ENCODE measurements at regions not wholly inside any gene's neighbourhood (a gene's known extent, or its start where the extent isn't known, plus 50 kb on each side); places are given as distances from the start of the nearest gene placed in this dataset.

- H3K27me3 Mint-ChIP-seq, result no peaks in the 10 kb centered on the region
- H3K4me3 Mint-ChIP-seq, result no peak overlapping the region
- H3K4me1 Mint-ChIP-seq, result no peaks in the 10 kb centered on the region
- no peaks in the 10 kb centered on the region for H3K36me3 Mint-ChIP-seq
- no peak overlapping the region for H3K27ac Mint-ChIP-seq
- no peak for DNase-seq
- H3K9me3 Mint-ChIP-seq, result no peaks in the 10 kb centered on the region
Measured at GRCh38 chrX:43586830-43587229, 69.3 kb upstream of the MAOA start.

GRCh38 chrX:43589735-43590134, 66.4 kb upstream of the MAOA start:
- H3K4me1 Mint-ChIP-seq, result no peaks in the 10 kb centered on the region

DNA sequence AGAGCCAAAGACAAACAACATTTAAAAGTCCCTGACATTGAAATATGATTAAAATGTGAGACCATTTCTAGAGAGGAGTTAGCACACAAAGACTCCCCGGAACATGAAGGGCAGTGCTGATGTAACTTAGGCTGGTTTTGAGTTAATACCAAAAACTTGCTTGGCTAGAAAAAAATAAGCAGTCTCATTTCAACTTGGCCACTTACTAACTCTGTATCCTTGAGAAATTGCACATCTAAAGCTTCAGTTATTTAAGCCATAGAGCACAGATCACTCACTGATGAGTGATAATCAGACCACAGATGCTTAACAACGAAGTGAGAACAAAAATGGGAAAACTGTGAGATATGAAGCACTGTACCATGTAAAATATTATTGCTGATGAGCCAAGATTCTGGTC, 65.9 kb upstream of the MAOA start:
- Mint-ChIP-seq H3K9me3 (no peaks in the 10 kb centered on the region), H3K4me3 (no peak overlapping the region), H3K36me3 (no peaks in the 10 kb centered on the region), H3K27me3 (no peaks in the 10 kb centered on the region), H3K27ac (no peak overlapping the region), H3K4me1 (no peaks in the 10 kb centered on the region)
- DNase-seq, result no peak

More at GRCh38 chrX:43589735-43590134, 66.4 kb upstream of the MAOA start:
- no peaks in the 10 kb centered on the region for H3K27me3 Mint-ChIP-seq
- DNase-seq, result no peak
- H3K9me3 Mint-ChIP-seq, result no peaks in the 10 kb centered on the region
- H3K4me3 Mint-ChIP-seq, result no peak overlapping the region
- no peak overlapping the region for H3K27ac Mint-ChIP-seq
- H3K36me3 Mint-ChIP-seq, result no peaks in the 10 kb centered on the region

GRCh38 chrX:43592597-43592996, 63.5 kb upstream of the MAOA start:
- H3K27ac Mint-ChIP-seq, result no peak overlapping the region
- H3K9me3 Mint-ChIP-seq, result no peaks in the 10 kb centered on the region
- H3K27me3 Mint-ChIP-seq, result no peaks in the 10 kb centered on the region
- no peak overlapping the region for H3K4me3 Mint-ChIP-seq
- H3K36me3 Mint-ChIP-seq, result no peaks in the 10 kb centered on the region
- peaks cover 4% of the 10 kb centered on the region for H3K4me1 Mint-ChIP-seq
- DNase-seq, result no peak

DNA sequence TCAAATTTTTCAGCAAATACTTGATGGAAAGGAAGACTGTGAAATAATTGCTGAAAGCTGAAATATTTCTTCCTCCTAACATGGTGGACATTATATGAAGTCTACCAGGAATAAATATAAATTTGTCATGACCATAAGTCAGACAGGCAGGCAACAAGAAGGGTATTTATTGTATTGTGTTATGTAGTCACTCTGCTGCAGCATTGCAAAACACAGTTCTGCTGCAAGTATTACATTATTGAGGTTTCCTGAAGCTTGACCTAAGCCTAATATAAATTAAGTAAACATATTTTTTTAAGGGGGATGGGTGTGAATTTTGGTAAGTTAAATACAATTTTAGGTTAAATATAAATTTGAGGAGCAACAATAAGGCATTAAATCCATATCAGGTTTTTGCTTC, 60.2 kb upstream of the MAOA start:
- Mint-ChIP-seq H3K27me3 (no peaks in the 10 kb centered on the region), H3K36me3 (no peaks in the 10 kb centered on the region), H3K9me3 (no peaks in the 10 kb centered on the region), H3K27ac (no peak overlapping the region), H3K4me3 (no peak overlapping the region), H3K4me1 (peaks cover 4% of the 10 kb centered on the region)
- DNase-seq, result no peak

DNA sequence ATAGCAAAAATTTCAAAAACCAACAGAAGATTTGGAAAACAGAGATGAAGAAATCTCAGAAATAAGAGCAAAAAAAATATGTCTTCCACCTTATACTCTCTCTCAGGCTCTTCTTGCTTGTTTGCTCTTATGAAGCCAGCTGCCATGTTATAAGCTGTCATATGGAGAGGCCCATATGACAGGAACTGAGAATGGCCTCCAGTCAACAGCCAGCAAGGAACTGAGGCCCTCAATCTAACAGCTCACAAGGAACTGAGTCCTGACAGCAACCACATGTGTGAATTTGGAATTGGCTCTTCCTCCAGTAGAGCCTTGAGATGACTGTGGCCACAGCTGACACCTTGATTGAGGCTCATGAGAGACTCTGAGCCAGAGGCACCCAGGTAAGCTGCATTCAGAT, 51.3 kb upstream of the MAOA start:
- H3K4me1 Mint-ChIP-seq, result no peaks in the 10 kb centered on the region
- no peak for DNase-seq
- H3K4me3 Mint-ChIP-seq, result no peak overlapping the region
- no peaks in the 10 kb centered on the region for H3K9me3 Mint-ChIP-seq
- H3K36me3 Mint-ChIP-seq, result no peaks in the 10 kb centered on the region
- H3K27ac Mint-ChIP-seq, result no peak overlapping the region
- no peaks in the 10 kb centered on the region for H3K27me3 Mint-ChIP-seq

GRCh38 chrX:43605351-43605750, 50.7 kb upstream of the MAOA start:
- H3K9me3 Mint-ChIP-seq, result no peaks in the 10 kb centered on the region
- DNase-seq, result no peak
- H3K27ac Mint-ChIP-seq, result no peak overlapping the region
- no peaks in the 10 kb centered on the region for H3K27me3 Mint-ChIP-seq
- H3K4me1 Mint-ChIP-seq, result no peaks in the 10 kb centered on the region
- H3K36me3 Mint-ChIP-seq, result no peaks in the 10 kb centered on the region
- H3K4me3 Mint-ChIP-seq, result no peak overlapping the region
